Cardiac fibroblast (primary cell): ENCODE measurements at regions not wholly inside any gene's neighbourhood (a gene's known extent, or its start where the extent isn't known, plus 50 kb on each side); places are given as distances from the start of the nearest gene placed in this dataset.

Experiments used
- DNase-seq, 2 donors: peaks; one replicate each; pipeline versions ENCODE4 v3.0.0 to v3.0.0-alpha.2; 2010; ENCODE audit warnings: low read depth in 2 of 2
- H3K4me3 ChIP-seq, 2 donors: replicated peaks in 1 of 2; 1 replicate in 1 of 2; 2 replicates in 1 of 2; pipeline ENCODE4 v1.5.1; 2011; ENCODE audit warnings: low read depth in 2 of 2, low read length in 2 of 2, mild to moderate bottlenecking in 2 of 2, moderate library complexity in 1 of 2
- TF ChIP-seq, protein P1 (sequence below): IDR thresholded peaks from one replicate; pipeline ENCODE4 v1.5.1; 2011; ENCODE audit warnings: low read depth, mild to moderate bottlenecking, low read length, inconsistent platforms

DNA sequence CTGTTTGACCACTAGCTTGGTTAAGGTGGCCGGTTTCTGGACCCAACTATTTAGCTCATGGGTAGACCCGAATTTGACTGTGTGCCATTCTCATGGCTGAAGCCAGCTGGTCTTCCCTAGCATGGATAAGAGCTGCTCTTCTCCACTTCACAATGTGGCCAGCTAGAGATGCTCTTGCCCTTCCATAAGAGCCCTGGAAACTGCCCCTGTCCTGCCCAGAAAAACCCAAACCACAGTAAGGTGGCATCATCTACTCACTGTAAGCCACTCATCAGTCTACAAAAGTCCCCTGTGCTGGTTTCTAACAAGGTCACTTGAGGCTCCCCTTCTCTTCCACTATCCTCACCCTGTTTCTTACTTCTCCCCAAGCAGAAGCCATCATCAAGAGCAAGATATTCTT lies 165.1 kb downstream of the HS3ST2 start:
- no peak for DNase-seq
- TF ChIP-seq, protein P1, sequence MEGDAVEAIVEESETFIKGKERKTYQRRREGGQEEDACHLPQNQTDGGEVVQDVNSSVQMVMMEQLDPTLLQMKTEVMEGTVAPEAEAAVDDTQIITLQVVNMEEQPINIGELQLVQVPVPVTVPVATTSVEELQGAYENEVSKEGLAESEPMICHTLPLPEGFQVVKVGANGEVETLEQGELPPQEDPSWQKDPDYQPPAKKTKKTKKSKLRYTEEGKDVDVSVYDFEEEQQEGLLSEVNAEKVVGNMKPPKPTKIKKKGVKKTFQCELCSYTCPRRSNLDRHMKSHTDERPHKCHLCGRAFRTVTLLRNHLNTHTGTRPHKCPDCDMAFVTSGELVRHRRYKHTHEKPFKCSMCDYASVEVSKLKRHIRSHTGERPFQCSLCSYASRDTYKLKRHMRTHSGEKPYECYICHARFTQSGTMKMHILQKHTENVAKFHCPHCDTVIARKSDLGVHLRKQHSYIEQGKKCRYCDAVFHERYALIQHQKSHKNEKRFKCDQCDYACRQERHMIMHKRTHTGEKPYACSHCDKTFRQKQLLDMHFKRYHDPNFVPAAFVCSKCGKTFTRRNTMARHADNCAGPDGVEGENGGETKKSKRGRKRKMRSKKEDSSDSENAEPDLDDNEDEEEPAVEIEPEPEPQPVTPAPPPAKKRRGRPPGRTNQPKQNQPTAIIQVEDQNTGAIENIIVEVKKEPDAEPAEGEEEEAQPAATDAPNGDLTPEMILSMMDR = no peak
- H3K4me3 ChIP-seq = no peak overlapping the region

DNA sequence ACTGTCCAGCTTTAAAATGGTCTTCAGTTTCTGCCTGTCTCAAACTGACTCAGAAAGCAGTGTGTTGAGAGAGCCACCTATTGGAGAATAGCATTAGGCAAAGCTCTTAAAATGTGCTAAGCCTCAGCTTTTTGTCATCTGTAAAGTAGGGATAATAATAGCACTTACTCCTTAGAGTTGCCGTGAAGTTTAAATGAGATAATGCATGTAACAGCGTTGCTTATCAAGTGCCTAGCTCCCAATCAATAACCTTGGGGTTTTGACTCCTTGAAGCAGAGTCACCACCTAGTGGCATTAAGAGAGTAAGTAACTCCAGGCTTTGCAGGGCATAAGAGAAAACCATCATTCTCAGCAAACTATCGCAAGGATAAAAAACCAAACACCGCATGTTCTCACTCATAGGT lies 163.3 kb downstream of the HS3ST2 start:
- DNase-seq = peak in 1 of 2 donors; percentile 7
- TF ChIP-seq, protein P1 = peak; percentile 22
- H3K4me3 ChIP-seq = no peak overlapping the region

DNA sequence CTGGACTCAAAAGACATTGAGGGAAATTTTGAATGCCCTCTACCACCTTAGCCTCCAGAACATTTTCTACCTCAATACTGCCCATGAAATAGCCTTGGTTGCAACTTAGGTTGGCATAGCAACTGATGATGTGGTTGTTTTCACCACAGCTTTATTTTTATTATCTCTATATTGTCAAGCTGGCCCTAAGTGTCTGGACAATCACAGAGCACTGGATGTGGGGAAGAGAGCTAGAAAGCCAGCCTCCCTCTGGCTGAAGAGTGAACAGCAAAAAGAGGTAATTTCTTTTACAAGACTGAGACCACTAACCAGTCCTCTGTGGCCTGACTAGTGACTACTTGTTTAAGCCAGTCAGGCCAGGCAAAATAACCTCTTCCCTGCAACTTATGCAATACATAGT lies 159.6 kb downstream of the HS3ST2 start:
- H3K4me3 ChIP-seq = no peak overlapping the region
- TF ChIP-seq, protein P1 = no peak
- DNase-seq = no peak

DNA sequence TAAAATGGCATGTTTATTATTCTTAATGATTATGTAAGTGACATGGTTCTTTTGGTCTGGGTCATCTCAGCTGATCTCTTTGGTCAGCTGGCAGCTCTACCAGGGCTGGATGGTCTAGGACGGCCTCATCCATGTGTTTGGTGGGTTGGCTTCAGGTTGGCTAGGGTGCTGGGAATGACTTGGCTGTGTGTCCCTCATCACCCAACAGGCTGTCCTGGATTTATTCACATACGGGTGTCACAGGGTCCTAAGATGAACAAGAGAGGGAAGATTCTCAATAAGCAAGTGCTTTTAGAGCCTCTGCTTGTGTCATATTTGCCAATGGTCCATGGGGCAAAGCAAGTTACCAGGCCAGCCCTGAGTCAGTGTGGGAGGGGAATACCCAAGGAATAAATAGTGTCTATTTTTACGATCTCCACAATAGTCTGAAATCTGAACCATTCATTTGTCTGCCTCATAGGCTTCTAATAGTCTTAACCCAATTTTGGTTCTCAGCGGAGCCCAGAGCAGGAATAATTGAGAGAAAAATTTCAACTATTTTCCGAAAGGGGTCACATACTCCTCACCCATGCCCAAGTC lies 157.5 kb downstream of the HS3ST2 start:
- no peak overlapping the region for H3K4me3 ChIP-seq
- TF ChIP-seq, protein P1 = no peak
- DNase-seq = no peak

DNA sequence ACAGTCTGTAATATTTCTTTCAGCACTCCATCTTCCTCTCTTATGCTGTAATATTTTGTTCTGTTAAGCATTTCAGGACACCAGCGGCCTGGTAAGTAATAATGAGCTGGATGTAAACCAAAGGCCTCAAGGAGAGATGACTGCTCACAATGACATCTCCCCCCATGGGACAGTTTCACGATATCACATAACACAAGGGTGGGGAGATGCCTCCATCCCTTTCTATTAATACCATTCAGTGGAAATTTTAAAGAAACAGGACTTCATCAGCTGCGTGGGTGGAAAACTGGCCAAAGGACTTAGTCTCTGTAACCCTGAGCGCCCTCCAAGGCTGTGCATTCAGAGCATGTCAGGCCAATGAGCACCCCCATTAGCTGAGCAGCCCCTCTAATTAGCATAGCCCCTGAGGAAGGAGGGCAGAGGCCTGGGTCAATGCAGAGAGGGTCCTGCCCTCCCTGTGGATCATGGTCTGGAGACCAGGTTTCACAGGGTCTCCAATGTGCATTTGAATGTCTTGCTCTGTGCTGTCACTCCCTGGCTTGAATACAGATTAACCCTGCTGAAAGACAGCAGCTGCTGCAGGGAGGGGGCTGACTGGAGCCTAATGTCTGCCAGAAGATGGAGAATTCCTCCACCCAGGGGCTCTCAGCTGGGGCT lies 156.4 kb downstream of the HS3ST2 start:
- TF ChIP-seq, protein P1 = no peak

DNA sequence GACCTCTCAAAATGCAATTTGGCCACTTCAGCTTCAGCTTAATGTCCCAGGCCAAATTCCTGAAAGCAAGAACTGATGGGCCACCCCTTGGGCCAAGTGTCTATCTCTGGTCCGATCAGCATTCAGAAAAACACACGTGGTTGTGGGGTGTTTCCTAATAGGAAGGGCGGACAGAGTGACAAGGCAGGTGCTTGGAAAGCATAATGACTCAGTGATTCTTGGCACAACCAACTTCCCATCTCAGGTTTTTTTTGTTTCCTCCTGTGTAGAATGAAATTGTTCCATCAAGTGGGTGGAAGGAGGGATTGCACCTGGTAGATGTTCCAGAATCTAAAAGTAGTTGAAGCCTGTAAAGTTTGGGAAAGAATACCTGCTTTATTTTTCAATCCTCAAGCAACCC lies 155.6 kb downstream of the HS3ST2 start:
- no peak overlapping the region for H3K4me3 ChIP-seq
- TF ChIP-seq, protein P1 = no peak
- DNase-seq = no peak

More for the DNA sequence above, 156.4 kb downstream of the HS3ST2 start:
- DNase-seq = no peak
- no peak overlapping the region for H3K4me3 ChIP-seq
